LNCAP (cell line): ENCODE measurements at regions not wholly inside any gene's neighbourhood (a gene's known extent, or its start where the extent isn't known, plus 50 kb on each side); places are given as distances from the start of the nearest gene placed in this dataset.

Experiments used
- TF ChIP-seq, protein P1 (sequence below): fragments of 450-650 bp; IDR thresholded peaks from 2 replicates; pipeline ENCODE4 v1.5.1; 2017; ENCODE audit warnings: mild to moderate bottlenecking

DNA sequence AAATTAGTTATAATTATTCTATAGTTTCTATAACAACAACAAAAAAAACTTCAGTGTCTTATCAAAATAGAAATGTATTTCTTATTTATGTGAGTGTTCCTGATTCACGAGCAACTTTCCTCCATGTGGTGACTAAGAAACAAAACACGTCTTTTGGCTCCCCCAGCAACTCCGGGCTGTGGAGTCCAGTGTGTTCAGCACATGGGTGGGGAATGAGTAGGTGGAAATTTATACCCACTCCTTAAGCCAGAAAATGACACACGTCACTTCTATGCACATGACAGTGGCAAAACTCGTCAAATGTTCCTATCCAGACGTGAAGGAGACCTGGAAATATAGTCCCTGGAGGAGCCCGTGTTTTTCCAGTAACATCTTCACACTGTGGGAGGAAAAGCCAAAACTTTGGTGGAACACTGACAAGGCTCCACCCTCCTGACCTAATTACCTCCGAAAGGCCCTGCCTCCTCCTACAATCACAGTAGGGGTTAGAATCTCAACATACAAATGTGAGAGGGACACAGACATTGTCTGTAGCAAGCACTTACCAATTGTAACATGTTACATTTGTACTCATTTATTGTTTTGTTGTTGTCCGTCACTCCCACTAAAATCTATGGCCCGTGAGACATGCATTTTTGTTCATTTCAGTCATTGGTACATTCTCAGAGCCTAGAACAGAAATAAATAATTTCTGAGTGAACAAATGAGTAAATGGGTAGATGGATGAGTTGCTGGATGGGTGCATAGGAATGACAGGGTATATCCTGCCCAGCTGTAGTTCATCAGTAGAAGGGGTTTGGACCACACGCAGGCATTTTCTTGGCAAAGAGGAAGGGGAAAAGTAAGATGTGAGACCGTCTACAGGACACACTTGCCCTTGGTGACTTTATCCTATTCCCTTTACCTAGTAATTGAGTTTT lies 605.8 kb upstream of the TENM3 start:
- TF ChIP-seq, protein P1, sequence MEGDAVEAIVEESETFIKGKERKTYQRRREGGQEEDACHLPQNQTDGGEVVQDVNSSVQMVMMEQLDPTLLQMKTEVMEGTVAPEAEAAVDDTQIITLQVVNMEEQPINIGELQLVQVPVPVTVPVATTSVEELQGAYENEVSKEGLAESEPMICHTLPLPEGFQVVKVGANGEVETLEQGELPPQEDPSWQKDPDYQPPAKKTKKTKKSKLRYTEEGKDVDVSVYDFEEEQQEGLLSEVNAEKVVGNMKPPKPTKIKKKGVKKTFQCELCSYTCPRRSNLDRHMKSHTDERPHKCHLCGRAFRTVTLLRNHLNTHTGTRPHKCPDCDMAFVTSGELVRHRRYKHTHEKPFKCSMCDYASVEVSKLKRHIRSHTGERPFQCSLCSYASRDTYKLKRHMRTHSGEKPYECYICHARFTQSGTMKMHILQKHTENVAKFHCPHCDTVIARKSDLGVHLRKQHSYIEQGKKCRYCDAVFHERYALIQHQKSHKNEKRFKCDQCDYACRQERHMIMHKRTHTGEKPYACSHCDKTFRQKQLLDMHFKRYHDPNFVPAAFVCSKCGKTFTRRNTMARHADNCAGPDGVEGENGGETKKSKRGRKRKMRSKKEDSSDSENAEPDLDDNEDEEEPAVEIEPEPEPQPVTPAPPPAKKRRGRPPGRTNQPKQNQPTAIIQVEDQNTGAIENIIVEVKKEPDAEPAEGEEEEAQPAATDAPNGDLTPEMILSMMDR = no peak

DNA sequence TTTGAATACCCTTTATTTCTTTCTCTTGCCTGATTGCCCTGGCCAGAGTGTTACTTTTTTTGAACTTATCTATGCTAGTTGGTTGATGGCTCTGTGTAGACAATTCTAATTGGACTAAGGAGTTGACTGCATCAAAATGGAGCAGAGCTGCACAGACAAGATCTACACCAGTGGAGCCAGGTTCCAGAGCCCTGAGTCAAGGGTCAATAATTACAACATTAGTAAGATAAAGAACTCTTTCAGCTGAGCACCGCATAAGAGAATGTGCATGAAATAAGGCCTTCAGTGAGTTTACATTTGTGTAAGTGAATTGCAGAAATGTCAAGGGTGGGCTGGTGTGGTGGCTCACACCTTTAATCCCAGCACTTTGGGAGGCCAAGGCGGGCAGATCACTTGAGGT lies 599.7 kb upstream of the TENM3 start:
- TF ChIP-seq, protein P1 = no peak

DNA sequence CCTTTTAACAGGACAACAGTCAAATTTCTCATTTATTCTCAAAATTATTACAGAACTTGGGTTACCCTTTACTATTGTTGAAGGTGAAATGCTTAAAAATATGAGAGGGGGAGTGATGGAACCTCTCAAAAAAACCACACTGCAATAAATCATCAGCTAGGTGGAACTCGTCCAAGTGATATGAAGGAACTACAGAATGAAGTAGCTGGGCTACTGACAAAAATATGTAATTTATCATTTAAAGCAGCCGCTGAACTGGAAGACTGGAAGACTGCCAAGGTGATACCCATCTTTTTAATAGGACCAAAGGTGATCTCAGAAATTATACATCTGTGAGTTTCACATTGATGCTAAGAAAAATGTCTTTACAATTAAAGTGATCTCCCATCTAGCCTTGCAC lies 597.7 kb upstream of the TENM3 start:
- TF ChIP-seq, protein P1 = no peak

DNA sequence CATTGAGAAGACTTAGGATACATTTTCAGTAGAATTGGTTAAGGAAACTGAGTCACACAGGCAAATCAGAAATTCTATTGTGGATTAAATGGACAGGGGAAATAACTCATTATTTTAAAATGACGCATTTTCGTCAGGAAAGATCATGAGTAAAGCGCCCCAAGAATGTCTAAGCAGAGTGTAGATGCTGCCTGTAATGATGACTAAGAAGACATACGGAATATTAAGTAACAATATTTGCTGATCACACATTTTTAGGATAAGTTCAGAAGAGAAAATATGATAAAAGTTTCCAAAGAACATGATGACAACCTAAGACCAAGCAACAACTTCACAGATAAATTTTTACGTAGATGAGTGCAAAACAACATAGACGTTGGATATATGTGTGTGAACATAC lies 596.3 kb upstream of the TENM3 start:
- TF ChIP-seq, protein P1 = no peak

DNA sequence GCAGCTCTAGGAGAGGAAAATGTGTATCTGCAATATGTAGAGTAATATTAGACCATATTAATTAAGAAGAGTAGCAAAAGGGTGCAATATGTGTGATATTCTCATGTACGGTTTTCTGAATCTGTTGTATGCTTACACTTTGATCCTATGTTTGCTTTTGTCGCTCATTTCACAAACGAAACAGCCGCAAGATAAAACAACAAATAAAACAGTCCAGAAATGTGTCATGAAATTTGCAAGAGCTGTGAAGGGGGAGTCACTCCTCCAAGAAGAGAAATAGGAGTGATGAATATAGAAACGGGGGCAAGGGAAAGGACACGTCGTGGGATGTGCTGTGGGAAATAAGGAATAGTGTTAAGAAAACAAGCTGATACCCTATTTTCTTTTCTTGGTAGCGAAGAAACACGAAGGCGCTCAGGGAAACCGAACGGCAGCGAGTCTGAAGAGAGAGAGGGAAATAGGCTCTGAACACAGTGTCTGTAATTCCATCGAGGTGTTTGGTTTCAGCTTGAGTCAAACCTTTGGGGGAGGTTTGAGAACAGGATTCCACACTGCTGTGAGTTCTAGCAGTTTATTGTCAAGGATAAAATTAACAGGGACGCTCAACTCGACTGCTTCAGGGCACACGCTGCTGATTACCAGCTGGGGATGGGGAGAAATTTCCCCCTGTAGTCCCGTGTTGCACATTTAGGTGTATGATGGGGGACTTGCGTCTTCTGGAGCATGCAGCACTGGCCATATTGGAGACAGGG lies 595.6 kb upstream of the TENM3 start:
- TF ChIP-seq, protein P1 = no peak

DNA sequence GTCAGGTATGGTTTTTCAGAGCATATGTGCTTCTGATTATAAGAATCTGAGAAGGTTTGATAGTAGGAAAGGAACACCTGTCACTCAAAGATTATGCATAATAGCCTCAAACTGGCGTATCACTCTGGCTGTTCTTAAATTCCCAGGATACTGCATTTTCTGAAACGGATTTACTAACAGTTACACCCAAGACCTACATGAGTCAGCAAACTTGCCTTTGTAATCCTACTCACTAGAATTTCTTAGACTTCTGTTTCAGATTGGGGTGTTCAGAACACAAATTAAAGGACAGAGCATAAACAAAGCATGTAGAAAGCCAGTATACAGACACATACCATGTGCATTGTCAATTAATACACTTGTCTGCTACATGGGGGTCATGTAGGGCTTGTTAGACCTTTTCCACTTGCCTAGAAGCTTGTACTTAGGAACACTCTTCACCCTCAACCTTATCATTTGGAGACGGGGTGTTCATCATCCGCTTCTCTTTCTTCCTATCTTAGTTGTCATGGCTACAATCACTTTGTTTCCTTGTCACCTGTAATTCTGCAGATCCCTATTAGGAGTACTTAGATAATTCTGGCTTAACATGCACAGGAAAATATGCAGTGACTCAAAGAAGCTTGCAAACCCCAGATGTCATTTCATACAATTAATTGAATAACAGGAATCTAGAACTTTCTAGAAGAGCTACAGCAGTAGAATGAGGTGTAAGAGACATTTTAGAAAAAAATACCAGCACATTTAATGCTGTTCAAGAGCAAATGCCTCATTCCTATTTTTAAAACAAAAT lies 593.0 kb upstream of the TENM3 start:
- TF ChIP-seq, protein P1 = no peak

DNA sequence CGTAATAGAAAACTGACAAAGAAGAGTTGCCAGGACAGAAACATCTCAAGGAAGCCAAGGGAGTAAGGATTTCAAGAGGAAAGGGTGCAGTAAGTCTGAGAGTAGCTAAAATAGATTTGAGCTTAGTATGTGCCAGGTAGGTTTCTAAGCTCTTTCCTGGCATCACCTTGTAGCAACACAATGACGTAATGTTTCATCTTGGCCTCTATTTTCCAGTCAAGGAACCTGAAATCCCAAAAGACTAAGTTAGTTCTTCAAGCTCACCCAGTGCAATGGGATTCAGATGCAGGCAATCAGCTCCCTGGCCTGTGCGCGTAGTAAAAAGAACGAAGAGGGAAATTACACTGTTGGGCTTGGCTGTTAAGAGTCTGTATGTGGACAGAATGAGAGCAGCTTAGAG lies 586.5 kb upstream of the TENM3 start:
- TF ChIP-seq, protein P1 = no peak
